ENCODE measurements at regions not wholly inside any gene's neighbourhood (a gene's known extent, or its start where the extent isn't known, plus 50 kb on each side); places are given as distances from the start of the nearest gene placed in this dataset.

DNA sequence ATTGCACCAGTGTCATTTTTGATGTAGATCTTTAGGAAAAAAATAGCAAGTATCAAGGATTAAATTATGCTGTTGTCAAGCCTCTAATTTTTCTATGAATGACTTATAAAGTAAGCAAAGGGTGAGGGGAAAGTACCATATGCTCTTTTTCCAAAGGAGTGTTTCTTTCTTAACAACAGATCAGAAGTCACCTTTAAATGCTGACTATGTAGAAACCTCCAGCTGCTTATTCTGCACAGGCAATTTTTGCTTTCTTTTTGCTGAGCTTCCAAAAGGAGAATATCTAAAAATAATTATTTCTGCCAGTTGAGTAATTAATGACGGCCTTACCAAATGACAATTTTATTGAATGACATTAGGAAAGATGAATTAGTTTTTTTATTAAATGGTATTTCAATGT, 390.6 kb upstream of the MANEA start (continued):
- TF ChIP-seq RAD21 (IDR thresholded peaks at IDR 0.05; ENCODE audit: low read length) (no peak), TAF1 (IDR thresholded peaks at IDR 0.05; ENCODE audit: borderline replicate concordance, low read depth, low read length) (no peak)
- TF ChIP-seq, protein P1, sequence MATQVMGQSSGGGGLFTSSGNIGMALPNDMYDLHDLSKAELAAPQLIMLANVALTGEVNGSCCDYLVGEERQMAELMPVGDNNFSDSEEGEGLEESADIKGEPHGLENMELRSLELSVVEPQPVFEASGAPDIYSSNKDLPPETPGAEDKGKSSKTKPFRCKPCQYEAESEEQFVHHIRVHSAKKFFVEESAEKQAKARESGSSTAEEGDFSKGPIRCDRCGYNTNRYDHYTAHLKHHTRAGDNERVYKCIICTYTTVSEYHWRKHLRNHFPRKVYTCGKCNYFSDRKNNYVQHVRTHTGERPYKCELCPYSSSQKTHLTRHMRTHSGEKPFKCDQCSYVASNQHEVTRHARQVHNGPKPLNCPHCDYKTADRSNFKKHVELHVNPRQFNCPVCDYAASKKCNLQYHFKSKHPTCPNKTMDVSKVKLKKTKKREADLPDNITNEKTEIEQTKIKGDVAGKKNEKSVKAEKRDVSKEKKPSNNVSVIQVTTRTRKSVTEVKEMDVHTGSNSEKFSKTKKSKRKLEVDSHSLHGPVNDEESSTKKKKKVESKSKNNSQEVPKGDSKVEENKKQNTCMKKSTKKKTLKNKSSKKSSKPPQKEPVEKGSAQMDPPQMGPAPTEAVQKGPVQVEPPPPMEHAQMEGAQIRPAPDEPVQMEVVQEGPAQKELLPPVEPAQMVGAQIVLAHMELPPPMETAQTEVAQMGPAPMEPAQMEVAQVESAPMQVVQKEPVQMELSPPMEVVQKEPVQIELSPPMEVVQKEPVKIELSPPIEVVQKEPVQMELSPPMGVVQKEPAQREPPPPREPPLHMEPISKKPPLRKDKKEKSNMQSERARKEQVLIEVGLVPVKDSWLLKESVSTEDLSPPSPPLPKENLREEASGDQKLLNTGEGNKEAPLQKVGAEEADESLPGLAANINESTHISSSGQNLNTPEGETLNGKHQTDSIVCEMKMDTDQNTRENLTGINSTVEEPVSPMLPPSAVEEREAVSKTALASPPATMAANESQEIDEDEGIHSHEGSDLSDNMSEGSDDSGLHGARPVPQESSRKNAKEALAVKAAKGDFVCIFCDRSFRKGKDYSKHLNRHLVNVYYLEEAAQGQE (IDR thresholded peaks at IDR 0.05; ENCODE audit: low read depth, low read length) = no peak

DNA sequence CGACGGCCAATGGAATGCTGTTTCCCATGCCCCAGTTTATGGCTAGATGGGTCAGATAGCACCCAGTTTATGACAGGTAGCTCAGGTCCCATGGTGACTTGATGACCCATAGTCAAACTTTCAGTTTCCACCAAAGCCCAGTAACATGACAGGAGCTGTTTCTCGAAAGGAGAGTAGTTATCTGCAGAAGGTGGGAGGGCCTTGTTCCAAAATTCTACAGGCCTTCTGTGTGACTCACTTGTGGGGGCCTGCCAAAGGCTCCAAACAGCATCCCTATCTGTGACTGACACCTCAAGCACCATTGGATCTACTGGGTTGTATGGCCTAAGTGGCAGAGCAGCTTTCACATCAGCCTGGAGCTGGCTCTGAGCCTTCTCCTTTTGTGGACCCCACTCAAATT, 379.7 kb upstream of the MANEA start:
- H3K27me3 ChIP-seq (ENCODE audit: insufficient read depth) = no peaks in the 10 kb centered on the region
- no peaks in the 10 kb centered on the region for H3K9me2 ChIP-seq
- no peaks in the 10 kb centered on the region for H3K9me3 ChIP-seq
- no peak overlapping the region for H3K4me3 ChIP-seq (ENCODE audit: low read depth in 2 of 2, low read length in 1 of 2)
- no peak for DNase-seq
- ChIA-PET CTCF (interaction anchor here (1.7 kb wide), 1 partner anchor 50 kb away, joined by 5 read pairs; no protein-coding TSS in a partner anchor), POLR2A (no interaction called here)
- H3K9ac ChIP-seq = no peak overlapping the region
- no peaks in the 10 kb centered on the region for H3K4me1 ChIP-seq (ENCODE audit: control insufficient read depth in 1 of 2, insufficient read depth in 2 of 2, low read depth in 1 of 2, low read length in 1 of 2)
- no peaks in the 10 kb centered on the region for H3F3A ChIP-seq (replicated peaks; ENCODE audit: insufficient read depth)
- 6% methylated on average over 3 of the region's 3 CpGs for WGBS (ENCODE audit: low lambda C conversion rate)
- no peak overlapping the region for H3K27ac ChIP-seq (ENCODE audit: low read depth in 2 of 2, low read length in 1 of 2)
- no peaks in the 10 kb centered on the region for H3K36me3 ChIP-seq (replicated peaks in 1 of 2; ENCODE audit: control insufficient read depth in 1 of 2, insufficient read depth in 2 of 2, low read length in 1 of 2)
- H2AFZ ChIP-seq (ENCODE audit: low read depth) = no peak overlapping the region
- no peaks in the 10 kb centered on the region for H3K79me2 ChIP-seq (ENCODE audit: insufficient read depth)
- no peaks in the 10 kb centered on the region for H4K20me1 ChIP-seq (ENCODE audit: insufficient read depth)
- no peak overlapping the region for H3K4me2 ChIP-seq
- no peak for TF ChIP-seq FOXJ3 (CRISPR knock-in tag; IDR thresholded peaks at IDR 0.05)
- TF ChIP-seq, protein P2, sequence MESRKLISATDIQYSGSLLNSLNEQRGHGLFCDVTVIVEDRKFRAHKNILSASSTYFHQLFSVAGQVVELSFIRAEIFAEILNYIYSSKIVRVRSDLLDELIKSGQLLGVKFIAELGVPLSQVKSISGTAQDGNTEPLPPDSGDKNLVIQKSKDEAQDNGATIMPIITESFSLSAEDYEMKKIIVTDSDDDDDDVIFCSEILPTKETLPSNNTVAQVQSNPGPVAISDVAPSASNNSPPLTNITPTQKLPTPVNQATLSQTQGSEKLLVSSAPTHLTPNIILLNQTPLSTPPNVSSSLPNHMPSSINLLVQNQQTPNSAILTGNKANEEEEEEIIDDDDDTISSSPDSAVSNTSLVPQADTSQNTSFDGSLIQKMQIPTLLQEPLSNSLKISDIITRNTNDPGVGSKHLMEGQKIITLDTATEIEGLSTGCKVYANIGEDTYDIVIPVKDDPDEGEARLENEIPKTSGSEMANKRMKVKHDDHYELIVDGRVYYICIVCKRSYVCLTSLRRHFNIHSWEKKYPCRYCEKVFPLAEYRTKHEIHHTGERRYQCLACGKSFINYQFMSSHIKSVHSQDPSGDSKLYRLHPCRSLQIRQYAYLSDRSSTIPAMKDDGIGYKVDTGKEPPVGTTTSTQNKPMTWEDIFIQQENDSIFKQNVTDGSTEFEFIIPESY (IDR thresholded peaks at IDR 0.05; ENCODE audit: borderline replicate concordance, low read depth) = no peak
- no peak for TF ChIP-seq SMC3 (IDR thresholded peaks at IDR 0.05; ENCODE audit: low read depth, low read length)
- no peak for TF ChIP-seq TEAD4 (IDR thresholded peaks at IDR 0.05; ENCODE audit: borderline replicate concordance, insufficient read depth)
- no peak for TF ChIP-seq TCF12 (IDR thresholded peaks at IDR 0.05)
- TF ChIP-seq FOSL2 (IDR thresholded peaks at IDR 0.05; ENCODE audit: borderline replicate concordance, low read depth) = no peak
- no peak for TF ChIP-seq EP300 (IDR thresholded peaks at IDR 0.05; ENCODE audit: borderline replicate concordance in 1 of 2, low read depth in 1 of 2, low read length in 1 of 2)
- TF ChIP-seq, protein P1 (IDR thresholded peaks at IDR 0.05; ENCODE audit: low read depth, low read length) = no peak
- no peak for TF ChIP-seq EZH2phosphoT487 (IDR thresholded peaks at IDR 0.05; ENCODE audit: borderline replicate concordance, low read depth)
- TF ChIP-seq GATA2 (CRISPR knock-in tag; IDR thresholded peaks at IDR 0.05) = no peak
- TF ChIP-seq, protein P3, sequence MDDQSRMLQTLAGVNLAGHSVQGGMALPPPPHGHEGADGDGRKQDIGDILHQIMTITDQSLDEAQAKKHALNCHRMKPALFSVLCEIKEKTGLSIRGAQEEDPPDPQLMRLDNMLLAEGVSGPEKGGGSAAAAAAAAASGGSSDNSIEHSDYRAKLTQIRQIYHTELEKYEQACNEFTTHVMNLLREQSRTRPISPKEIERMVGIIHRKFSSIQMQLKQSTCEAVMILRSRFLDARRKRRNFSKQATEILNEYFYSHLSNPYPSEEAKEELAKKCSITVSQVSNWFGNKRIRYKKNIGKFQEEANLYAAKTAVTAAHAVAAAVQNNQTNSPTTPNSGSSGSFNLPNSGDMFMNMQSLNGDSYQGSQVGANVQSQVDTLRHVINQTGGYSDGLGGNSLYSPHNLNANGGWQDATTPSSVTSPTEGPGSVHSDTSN (IDR thresholded peaks at IDR 0.05) = no peak
- TF ChIP-seq ELF1 (IDR thresholded peaks at IDR 0.05) = no peak
- TF ChIP-seq, protein P4, sequence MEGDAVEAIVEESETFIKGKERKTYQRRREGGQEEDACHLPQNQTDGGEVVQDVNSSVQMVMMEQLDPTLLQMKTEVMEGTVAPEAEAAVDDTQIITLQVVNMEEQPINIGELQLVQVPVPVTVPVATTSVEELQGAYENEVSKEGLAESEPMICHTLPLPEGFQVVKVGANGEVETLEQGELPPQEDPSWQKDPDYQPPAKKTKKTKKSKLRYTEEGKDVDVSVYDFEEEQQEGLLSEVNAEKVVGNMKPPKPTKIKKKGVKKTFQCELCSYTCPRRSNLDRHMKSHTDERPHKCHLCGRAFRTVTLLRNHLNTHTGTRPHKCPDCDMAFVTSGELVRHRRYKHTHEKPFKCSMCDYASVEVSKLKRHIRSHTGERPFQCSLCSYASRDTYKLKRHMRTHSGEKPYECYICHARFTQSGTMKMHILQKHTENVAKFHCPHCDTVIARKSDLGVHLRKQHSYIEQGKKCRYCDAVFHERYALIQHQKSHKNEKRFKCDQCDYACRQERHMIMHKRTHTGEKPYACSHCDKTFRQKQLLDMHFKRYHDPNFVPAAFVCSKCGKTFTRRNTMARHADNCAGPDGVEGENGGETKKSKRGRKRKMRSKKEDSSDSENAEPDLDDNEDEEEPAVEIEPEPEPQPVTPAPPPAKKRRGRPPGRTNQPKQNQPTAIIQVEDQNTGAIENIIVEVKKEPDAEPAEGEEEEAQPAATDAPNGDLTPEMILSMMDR (IDR thresholded peaks at IDR 0.05) = no peak
- no peak for TF ChIP-seq GABPA (IDR thresholded peaks at IDR 0.05; ENCODE audit: low read depth)
- TF ChIP-seq NFIC (IDR thresholded peaks at IDR 0.05; ENCODE audit: borderline replicate concordance) = no peak
- no peak for TF ChIP-seq NRF1 (IDR thresholded peaks at IDR 0.05; ENCODE audit: low read depth, low read length)
- TF ChIP-seq MEF2A (IDR thresholded peaks at IDR 0.05; ENCODE audit: borderline replicate concordance, low read depth) = no peak
- no peak for TF ChIP-seq TAF1 (IDR thresholded peaks at IDR 0.05; ENCODE audit: borderline replicate concordance, low read depth, low read length)
